ENCODE measurements at regions not wholly inside any gene's neighbourhood (a gene's known extent, or its start where the extent isn't known, plus 50 kb on each side); places are given as distances from the start of the nearest gene placed in this dataset.

GRCh38 chr16:79815049-79815448 lies 214.5 kb upstream of the MAF start:
- Histone ChIP-seq H3K9me3 (no peaks in the 10 kb centered on the region), H3K4me3 (no peak overlapping the region), H3K36me3 (no peaks in the 10 kb centered on the region), H3K27me3 (no peaks in the 10 kb centered on the region), H3K4me1 (no peaks in the 10 kb centered on the region), H3K27ac (no peak overlapping the region)
- DNase-seq (no peak), ATAC-seq (no peak)
- intact Hi-C loops (cut with DNase I): no loop called here
- no peak for TF ChIP-seq CTCF (IDR thresholded peaks at IDR 0.05)

- no peak overlapping the region for H3K4me3 ChIP-seq
- intact Hi-C loops (cut with DNase I): no loop called here
- no peaks in the 10 kb centered on the region for H3K4me1 ChIP-seq
- DNase-seq (no peak), ATAC-seq (no peak)
- H3K9me3 ChIP-seq: no peaks in the 10 kb centered on the region
- no peaks in the 10 kb centered on the region for H3K36me3 ChIP-seq
- H3K27me3 ChIP-seq: no peaks in the 10 kb centered on the region
- no peak overlapping the region for H3K27ac ChIP-seq
- TF ChIP-seq CTCF (IDR thresholded peaks at IDR 0.05): no peak
Observed at GRCh38 chr16:79814124-79814523, 213.6 kb upstream of the MAF start.

GRCh38 chr16:79811541-79811940 lies 211.0 kb upstream of the MAF start:
- Histone ChIP-seq H3K4me3 (no peak overlapping the region), H3K27ac (no peak overlapping the region), H3K27me3 (no peaks in the 10 kb centered on the region), H3K4me1 (no peaks in the 10 kb centered on the region), H3K36me3 (no peaks in the 10 kb centered on the region), H3K9me3 (no peaks in the 10 kb centered on the region)
- intact Hi-C loops (cut with DNase I): no loop called here
- ATAC-seq: no peak
- DNase-seq: no peak
- no peak for TF ChIP-seq CTCF (IDR thresholded peaks at IDR 0.05)

GRCh38 chr16:79810449-79811189 lies 210.1 kb upstream of the MAF start:
- Histone ChIP-seq H3K4me3 (no peak overlapping the region), H3K36me3 (no peaks in the 10 kb centered on the region), H3K27me3 (no peaks in the 10 kb centered on the region), H3K9me3 (no peaks in the 10 kb centered on the region), H3K4me1 (no peaks in the 10 kb centered on the region), H3K27ac (no peak overlapping the region)
- no peak for DNase-seq
- ATAC-seq: no peak
- intact Hi-C loops (cut with DNase I): no loop called here
- TF ChIP-seq CTCF (IDR thresholded peaks at IDR 0.05): no peak

GRCh38 chr16:79809376-79809775 lies 208.8 kb upstream of the MAF start:
- no peak overlapping the region for H3K4me3 ChIP-seq
- ATAC-seq: no peak
- H3K27me3 ChIP-seq: no peaks in the 10 kb centered on the region
- no peaks in the 10 kb centered on the region for H3K4me1 ChIP-seq
- no peaks in the 10 kb centered on the region for H3K36me3 ChIP-seq
- TF ChIP-seq CTCF (IDR thresholded peaks at IDR 0.05): no peak
- no peak for DNase-seq
- no peak overlapping the region for H3K27ac ChIP-seq
- H3K9me3 ChIP-seq: no peaks in the 10 kb centered on the region
- intact Hi-C loops (cut with DNase I): no loop called here

GRCh38 chr16:79808731-79809130 lies 208.2 kb upstream of the MAF start:
- ATAC-seq (no peak), DNase-seq (no peak)
- intact Hi-C loops (cut with DNase I): no loop called here
- no peak overlapping the region for H3K27ac ChIP-seq
- no peaks in the 10 kb centered on the region for H3K4me1 ChIP-seq
- no peak for TF ChIP-seq CTCF (IDR thresholded peaks at IDR 0.05)
- no peaks in the 10 kb centered on the region for H3K36me3 ChIP-seq
- no peaks in the 10 kb centered on the region for H3K9me3 ChIP-seq
- H3K4me3 ChIP-seq: no peak overlapping the region
- H3K27me3 ChIP-seq: no peaks in the 10 kb centered on the region

Data from upper lobe of right lung (tissue), 1 donor.